ENCODE measurements at regions not wholly inside any gene's neighbourhood (a gene's known extent, or its start where the extent isn't known, plus 50 kb on each side); places are given as distances from the start of the nearest gene placed in this dataset.

- WGBS, 2 experiments, result 43 to 46% methylated on average over 2 of the region's 2 CpGs
- no peaks in the 10 kb centered on the region for H3K27me3 ChIP-seq (ENCODE audit: control insufficient read depth, insufficient read depth, low read length, poor library complexity, severe bottlenecking)
- no peaks in the 10 kb centered on the region for H3K9me3 ChIP-seq (ENCODE audit: control insufficient read depth, low read length)
- H3K36me3 ChIP-seq (ENCODE audit: control insufficient read depth, insufficient read depth, low read length), result no peaks in the 10 kb centered on the region
- no peak overlapping the region for H3K27ac ChIP-seq (ENCODE audit: insufficient read depth, low read depth, low read length, poor library complexity, severe bottlenecking)
- no peaks in the 10 kb centered on the region for H3K4me1 ChIP-seq (ENCODE audit: control insufficient read depth, insufficient read depth, low read length)
- no peak overlapping the region for H3K4me3 ChIP-seq (ENCODE audit: insufficient read depth, low read depth, low read length)
Measured at GRCh38 chr11:11047851-11048610, 190.2 kb upstream of the ZBED5 start.

- H3K9me3 ChIP-seq (ENCODE audit: control insufficient read depth, low read length), result no peaks in the 10 kb centered on the region
- 92 to 96% methylated on average over 4 of the region's 4 CpGs for WGBS, 2 experiments
Measured at GRCh38 chr11:11046781-11047180, 188.9 kb upstream of the ZBED5 start.

GRCh38 chr11:11045156-11045930 is 187.5 kb upstream of the ZBED5 start:
- 94 to 95% methylated on average over 6 of the region's 6 CpGs for WGBS, 2 experiments
- no peaks in the 10 kb centered on the region for H3K4me1 ChIP-seq (ENCODE audit: control insufficient read depth, insufficient read depth, low read length)
- H3K4me3 ChIP-seq (ENCODE audit: insufficient read depth, low read depth, low read length), result no peak overlapping the region
- H3K27ac ChIP-seq (ENCODE audit: insufficient read depth, low read depth, low read length, poor library complexity, severe bottlenecking), result no peak overlapping the region
- no peaks in the 10 kb centered on the region for H3K36me3 ChIP-seq (ENCODE audit: control insufficient read depth, insufficient read depth, low read length)
- H3K9me3 ChIP-seq (ENCODE audit: control insufficient read depth, low read length), result no peaks in the 10 kb centered on the region
- H3K27me3 ChIP-seq (ENCODE audit: control insufficient read depth, insufficient read depth, low read length, poor library complexity, severe bottlenecking), result no peaks in the 10 kb centered on the region

More at GRCh38 chr11:11046781-11047180, 188.9 kb upstream of the ZBED5 start:
- no peaks in the 10 kb centered on the region for H3K36me3 ChIP-seq (ENCODE audit: control insufficient read depth, insufficient read depth, low read length)
- H3K4me1 ChIP-seq (ENCODE audit: control insufficient read depth, insufficient read depth, low read length), result no peaks in the 10 kb centered on the region
- H3K27ac ChIP-seq (ENCODE audit: insufficient read depth, low read depth, low read length, poor library complexity, severe bottlenecking), result no peak overlapping the region
- H3K4me3 ChIP-seq (ENCODE audit: insufficient read depth, low read depth, low read length), result no peak overlapping the region
- no peaks in the 10 kb centered on the region for H3K27me3 ChIP-seq (ENCODE audit: control insufficient read depth, insufficient read depth, low read length, poor library complexity, severe bottlenecking)

- H3K4me3 ChIP-seq (ENCODE audit: insufficient read depth, low read depth, low read length), result no peak overlapping the region
- no peaks in the 10 kb centered on the region for H3K4me1 ChIP-seq (ENCODE audit: control insufficient read depth, insufficient read depth, low read length)
- H3K36me3 ChIP-seq (ENCODE audit: control insufficient read depth, insufficient read depth, low read length), result no peaks in the 10 kb centered on the region
- H3K27me3 ChIP-seq (ENCODE audit: control insufficient read depth, insufficient read depth, low read length, poor library complexity, severe bottlenecking), result no peaks in the 10 kb centered on the region
- H3K9me3 ChIP-seq (ENCODE audit: control insufficient read depth, low read length), result no peaks in the 10 kb centered on the region
- 90 to 93% methylated on average over 9 of the region's 9 CpGs for WGBS, 2 experiments
- no peak overlapping the region for H3K27ac ChIP-seq (ENCODE audit: insufficient read depth, low read depth, low read length, poor library complexity, severe bottlenecking)
Measured at GRCh38 chr11:11044137-11044855, 186.4 kb upstream of the ZBED5 start.

- no peak overlapping the region for H3K4me3 ChIP-seq (ENCODE audit: insufficient read depth, low read depth, low read length)
- no peaks in the 10 kb centered on the region for H3K36me3 ChIP-seq (ENCODE audit: control insufficient read depth, insufficient read depth, low read length)
- H3K4me1 ChIP-seq (ENCODE audit: control insufficient read depth, insufficient read depth, low read length), result peaks cover 4% of the 10 kb centered on the region
- WGBS, 2 experiments, result 95% methylated on average over 3 of the region's 3 CpGs
- no peaks in the 10 kb centered on the region for H3K27me3 ChIP-seq (ENCODE audit: control insufficient read depth, insufficient read depth, low read length, poor library complexity, severe bottlenecking)
- no peak overlapping the region for H3K27ac ChIP-seq (ENCODE audit: insufficient read depth, low read depth, low read length, poor library complexity, severe bottlenecking)
- no peaks in the 10 kb centered on the region for H3K9me3 ChIP-seq (ENCODE audit: control insufficient read depth, low read length)
Measured at GRCh38 chr11:11043721-11044120, 185.9 kb upstream of the ZBED5 start.

GRCh38 chr11:11039208-11039965 is 181.5 kb upstream of the ZBED5 start:
- Histone ChIP-seq H3K9me3 (ENCODE audit: control insufficient read depth, low read length) (no peaks in the 10 kb centered on the region), H3K4me1 (ENCODE audit: control insufficient read depth, insufficient read depth, low read length) (peaks cover 9% of the 10 kb centered on the region), H3K27me3 (ENCODE audit: control insufficient read depth, insufficient read depth, low read length, poor library complexity, severe bottlenecking) (no peaks in the 10 kb centered on the region), H3K4me3 (ENCODE audit: insufficient read depth, low read depth, low read length) (no peak overlapping the region), H3K27ac (ENCODE audit: insufficient read depth, low read depth, low read length, poor library complexity, severe bottlenecking) (no peak overlapping the region), H3K36me3 (ENCODE audit: control insufficient read depth, insufficient read depth, low read length) (no peaks in the 10 kb centered on the region)
- 91 to 94% methylated on average over 5 of the region's 5 CpGs for WGBS, 2 experiments

- H3K36me3 ChIP-seq (ENCODE audit: control insufficient read depth, insufficient read depth, low read length), result no peaks in the 10 kb centered on the region
- H3K27ac ChIP-seq (ENCODE audit: insufficient read depth, low read depth, low read length, poor library complexity, severe bottlenecking), result no peak overlapping the region
- H3K27me3 ChIP-seq (ENCODE audit: control insufficient read depth, insufficient read depth, low read length, poor library complexity, severe bottlenecking), result no peaks in the 10 kb centered on the region
- H3K4me3 ChIP-seq (ENCODE audit: insufficient read depth, low read depth, low read length), result no peak overlapping the region
- 73 to 83% methylated on average over 3 of the region's 3 CpGs for WGBS, 2 experiments
- peaks cover 9% of the 10 kb centered on the region for H3K4me1 ChIP-seq (ENCODE audit: control insufficient read depth, insufficient read depth, low read length)
- no peaks in the 10 kb centered on the region for H3K9me3 ChIP-seq (ENCODE audit: control insufficient read depth, low read length)
Measured at GRCh38 chr11:11038782-11039181, 180.9 kb upstream of the ZBED5 start.

GRCh38 chr11:11038352-11038751 is 180.5 kb upstream of the ZBED5 start:
- Histone ChIP-seq H3K27ac (ENCODE audit: insufficient read depth, low read depth, low read length, poor library complexity, severe bottlenecking) (no peak overlapping the region), H3K9me3 (ENCODE audit: control insufficient read depth, low read length) (no peaks in the 10 kb centered on the region), H3K4me1 (ENCODE audit: control insufficient read depth, insufficient read depth, low read length) (peaks cover 9% of the 10 kb centered on the region), H3K4me3 (ENCODE audit: insufficient read depth, low read depth, low read length) (no peak overlapping the region), H3K36me3 (ENCODE audit: control insufficient read depth, insufficient read depth, low read length) (no peaks in the 10 kb centered on the region), H3K27me3 (ENCODE audit: control insufficient read depth, insufficient read depth, low read length, poor library complexity, severe bottlenecking) (no peaks in the 10 kb centered on the region)
- 80 to 86% methylated on average over 3 of the region's 3 CpGs for WGBS, 2 experiments

- 69 to 76% methylated on average over 5 of the region's 5 CpGs for WGBS, 2 experiments
Measured at GRCh38 chr11:11036848-11037732, 179.2 kb upstream of the ZBED5 start.

More at GRCh38 chr11:11036848-11037732, 179.2 kb upstream of the ZBED5 start:
- no peak overlapping the region for H3K27ac ChIP-seq (ENCODE audit: insufficient read depth, low read depth, low read length, poor library complexity, severe bottlenecking)
- H3K27me3 ChIP-seq (ENCODE audit: control insufficient read depth, insufficient read depth, low read length, poor library complexity, severe bottlenecking), result no peaks in the 10 kb centered on the region
- H3K36me3 ChIP-seq (ENCODE audit: control insufficient read depth, insufficient read depth, low read length), result no peaks in the 10 kb centered on the region
- H3K9me3 ChIP-seq (ENCODE audit: control insufficient read depth, low read length), result no peaks in the 10 kb centered on the region
- H3K4me3 ChIP-seq (ENCODE audit: insufficient read depth, low read depth, low read length), result no peak overlapping the region
- H3K4me1 ChIP-seq (ENCODE audit: control insufficient read depth, insufficient read depth, low read length), result peaks cover 9% of the 10 kb centered on the region

All from ectodermal cell (in vitro differentiated cells).